ENCODE measurements at regions not wholly inside any gene's neighbourhood (a gene's known extent, or its start where the extent isn't known, plus 50 kb on each side); places are given as distances from the start of the nearest gene placed in this dataset.

DNA sequence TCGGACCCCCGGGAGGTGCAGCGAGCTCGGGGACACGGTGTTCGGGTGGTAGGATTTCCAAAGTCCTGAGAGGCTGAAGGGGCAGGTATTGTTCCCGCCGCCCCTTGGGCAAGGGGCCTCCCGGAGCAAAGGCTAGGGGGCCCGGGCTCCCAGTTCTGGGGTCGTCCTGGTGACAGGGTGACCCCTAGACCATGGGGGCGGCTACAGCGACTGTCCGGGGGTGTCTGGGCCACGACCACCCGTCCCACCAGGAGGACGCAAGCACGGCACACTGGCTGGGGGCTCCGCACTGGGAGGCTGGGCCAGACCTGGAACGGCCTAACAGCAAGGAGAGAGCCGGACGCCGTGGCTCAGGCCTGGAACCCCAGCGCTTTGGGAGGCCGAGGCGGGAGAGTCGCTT, 55.6 kb downstream of the PRR18 start:
- TF ChIP-seq SP1 (IDR thresholded peaks at IDR 0.05; ENCODE audit: low read depth, low read length), result no peak
- no peak for TF ChIP-seq POLR2AphosphoS5 (IDR thresholded peaks at IDR 0.05; ENCODE audit: low read length)
- TF ChIP-seq POU2F2 (IDR thresholded peaks at IDR 0.05; ENCODE audit: borderline replicate concordance, low read depth, low read length), result no peak
- TF ChIP-seq, protein P1, sequence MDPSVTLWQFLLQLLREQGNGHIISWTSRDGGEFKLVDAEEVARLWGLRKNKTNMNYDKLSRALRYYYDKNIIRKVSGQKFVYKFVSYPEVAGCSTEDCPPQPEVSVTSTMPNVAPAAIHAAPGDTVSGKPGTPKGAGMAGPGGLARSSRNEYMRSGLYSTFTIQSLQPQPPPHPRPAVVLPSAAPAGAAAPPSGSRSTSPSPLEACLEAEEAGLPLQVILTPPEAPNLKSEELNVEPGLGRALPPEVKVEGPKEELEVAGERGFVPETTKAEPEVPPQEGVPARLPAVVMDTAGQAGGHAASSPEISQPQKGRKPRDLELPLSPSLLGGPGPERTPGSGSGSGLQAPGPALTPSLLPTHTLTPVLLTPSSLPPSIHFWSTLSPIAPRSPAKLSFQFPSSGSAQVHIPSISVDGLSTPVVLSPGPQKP (IDR thresholded peaks at IDR 0.05; ENCODE audit: low read depth, low read length), result no peak
- TF ChIP-seq MXI1 (IDR thresholded peaks at IDR 0.05; ENCODE audit: low read depth, low read length), result no peak
- TF ChIP-seq, protein P2, sequence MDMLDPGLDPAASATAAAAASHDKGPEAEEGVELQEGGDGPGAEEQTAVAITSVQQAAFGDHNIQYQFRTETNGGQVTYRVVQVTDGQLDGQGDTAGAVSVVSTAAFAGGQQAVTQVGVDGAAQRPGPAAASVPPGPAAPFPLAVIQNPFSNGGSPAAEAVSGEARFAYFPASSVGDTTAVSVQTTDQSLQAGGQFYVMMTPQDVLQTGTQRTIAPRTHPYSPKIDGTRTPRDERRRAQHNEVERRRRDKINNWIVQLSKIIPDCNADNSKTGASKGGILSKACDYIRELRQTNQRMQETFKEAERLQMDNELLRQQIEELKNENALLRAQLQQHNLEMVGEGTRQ (IDR thresholded peaks at IDR 0.05; ENCODE audit: borderline replicate concordance, low read depth, low read length), result no peak
- no peak for TF ChIP-seq SMAD5 (IDR thresholded peaks at IDR 0.05; ENCODE audit: low read depth)
